ENCODE measurements at regions not wholly inside any gene's neighbourhood (a gene's known extent, or its start where the extent isn't known, plus 50 kb on each side); places are given as distances from the start of the nearest gene placed in this dataset.
A peak's percentile ranks its signal among the peaks of the same experiment; 100 is the strongest.

DNA sequence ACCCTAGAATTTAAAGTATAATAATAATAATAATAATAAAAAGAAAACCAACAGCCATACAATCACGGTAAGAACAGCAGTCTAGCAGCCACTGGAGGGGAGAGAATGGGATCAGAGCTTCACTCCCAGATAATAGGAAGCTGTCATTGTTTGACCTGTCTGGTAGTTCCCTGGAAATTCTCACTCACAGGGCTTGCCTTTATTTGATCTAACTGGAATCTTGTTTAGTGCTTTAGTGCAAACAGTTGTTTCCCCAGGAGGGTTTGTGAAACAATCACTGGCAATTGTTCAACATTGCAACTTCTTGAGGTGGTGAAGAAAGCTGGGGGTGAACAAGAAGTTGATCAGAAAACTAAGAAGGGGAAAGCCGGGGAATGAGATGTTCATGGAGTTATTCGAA lies 68.7 kb upstream of the PTCSC3 start:
- Mint-ChIP-seq H3K4me3 (ENCODE audit: unreplicated experiment) (no peak overlapping the region), H3K27me3 (ENCODE audit: low read depth) (peaks cover 39% of the 10 kb centered on the region), H3K27ac (ENCODE audit: unreplicated experiment) (no peak overlapping the region), H3K36me3 (ENCODE audit: low read depth) (no peaks in the 10 kb centered on the region), H3K4me1 (ENCODE audit: low read depth) (no peaks in the 10 kb centered on the region), H3K9me3 (ENCODE audit: low read depth) (no peaks in the 10 kb centered on the region)
- TF ChIP-seq, protein P1, sequence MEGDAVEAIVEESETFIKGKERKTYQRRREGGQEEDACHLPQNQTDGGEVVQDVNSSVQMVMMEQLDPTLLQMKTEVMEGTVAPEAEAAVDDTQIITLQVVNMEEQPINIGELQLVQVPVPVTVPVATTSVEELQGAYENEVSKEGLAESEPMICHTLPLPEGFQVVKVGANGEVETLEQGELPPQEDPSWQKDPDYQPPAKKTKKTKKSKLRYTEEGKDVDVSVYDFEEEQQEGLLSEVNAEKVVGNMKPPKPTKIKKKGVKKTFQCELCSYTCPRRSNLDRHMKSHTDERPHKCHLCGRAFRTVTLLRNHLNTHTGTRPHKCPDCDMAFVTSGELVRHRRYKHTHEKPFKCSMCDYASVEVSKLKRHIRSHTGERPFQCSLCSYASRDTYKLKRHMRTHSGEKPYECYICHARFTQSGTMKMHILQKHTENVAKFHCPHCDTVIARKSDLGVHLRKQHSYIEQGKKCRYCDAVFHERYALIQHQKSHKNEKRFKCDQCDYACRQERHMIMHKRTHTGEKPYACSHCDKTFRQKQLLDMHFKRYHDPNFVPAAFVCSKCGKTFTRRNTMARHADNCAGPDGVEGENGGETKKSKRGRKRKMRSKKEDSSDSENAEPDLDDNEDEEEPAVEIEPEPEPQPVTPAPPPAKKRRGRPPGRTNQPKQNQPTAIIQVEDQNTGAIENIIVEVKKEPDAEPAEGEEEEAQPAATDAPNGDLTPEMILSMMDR (IDR thresholded peaks at IDR 0.05) = no peak
- DNase-seq (ENCODE audit: low spot score) = no peak

DNA sequence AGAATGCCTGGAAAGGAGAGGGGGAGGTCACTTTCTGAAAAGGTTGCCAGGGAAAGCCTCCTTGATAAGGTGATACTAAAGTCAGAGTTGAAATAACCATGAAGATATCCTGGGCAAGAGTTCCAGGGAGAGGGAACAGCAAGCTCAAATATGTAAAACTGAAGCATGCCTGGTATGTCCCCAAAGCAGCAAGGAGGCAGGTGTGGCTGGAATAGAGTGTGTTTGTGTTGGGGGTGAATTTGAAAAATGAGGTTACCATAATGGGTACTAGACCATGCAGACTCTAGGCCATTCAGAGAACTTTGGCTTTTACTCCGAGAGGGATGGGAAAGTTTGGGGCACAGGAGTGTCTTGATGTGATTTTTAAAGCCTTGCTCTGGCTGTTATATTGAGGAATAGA lies 66.7 kb upstream of the PTCSC3 start:
- Mint-ChIP-seq H3K4me3 (ENCODE audit: unreplicated experiment) (no peak overlapping the region), H3K36me3 (ENCODE audit: low read depth) (no peaks in the 10 kb centered on the region), H3K4me1 (ENCODE audit: low read depth) (peaks cover 3% of the 10 kb centered on the region), H3K27ac (ENCODE audit: unreplicated experiment) (no peak overlapping the region), H3K27me3 (ENCODE audit: low read depth) (peaks cover 39% of the 10 kb centered on the region), H3K9me3 (ENCODE audit: low read depth) (no peaks in the 10 kb centered on the region)
- no peak for DNase-seq (ENCODE audit: low spot score)
- TF ChIP-seq, protein P1 (IDR thresholded peaks at IDR 0.05) = no peak

DNA sequence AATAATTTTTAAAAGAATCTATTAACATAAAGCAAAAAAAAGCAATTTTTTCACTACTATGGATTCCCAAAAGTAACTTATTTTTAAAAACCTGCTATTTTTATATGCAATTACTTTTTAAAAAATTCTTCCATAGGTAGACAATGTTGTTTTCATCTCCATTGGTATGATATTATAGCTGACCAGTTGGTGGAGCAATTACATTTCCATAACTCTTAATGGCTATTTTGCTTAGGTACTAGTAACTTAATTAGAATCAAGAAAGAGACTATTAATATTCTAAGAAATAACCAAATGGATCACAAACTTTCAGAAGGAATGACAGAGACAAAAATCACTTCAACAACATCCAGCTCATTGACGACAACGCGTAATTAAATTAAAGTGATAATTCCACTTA lies 64.7 kb upstream of the PTCSC3 start:
- DNase-seq (ENCODE audit: low spot score) = no peak
- TF ChIP-seq, protein P1 (IDR thresholded peaks at IDR 0.05) = peak; percentile 58
- no peaks in the 10 kb centered on the region for H3K9me3 Mint-ChIP-seq (ENCODE audit: low read depth)
- H3K36me3 Mint-ChIP-seq (ENCODE audit: low read depth) = no peaks in the 10 kb centered on the region
- H3K4me3 Mint-ChIP-seq (ENCODE audit: unreplicated experiment) = no peak overlapping the region
- H3K4me1 Mint-ChIP-seq (ENCODE audit: low read depth) = peaks cover 3% of the 10 kb centered on the region
- H3K27ac Mint-ChIP-seq (ENCODE audit: unreplicated experiment) = no peak overlapping the region
- H3K27me3 Mint-ChIP-seq (ENCODE audit: low read depth) = peaks cover 28% of the 10 kb centered on the region

DNA sequence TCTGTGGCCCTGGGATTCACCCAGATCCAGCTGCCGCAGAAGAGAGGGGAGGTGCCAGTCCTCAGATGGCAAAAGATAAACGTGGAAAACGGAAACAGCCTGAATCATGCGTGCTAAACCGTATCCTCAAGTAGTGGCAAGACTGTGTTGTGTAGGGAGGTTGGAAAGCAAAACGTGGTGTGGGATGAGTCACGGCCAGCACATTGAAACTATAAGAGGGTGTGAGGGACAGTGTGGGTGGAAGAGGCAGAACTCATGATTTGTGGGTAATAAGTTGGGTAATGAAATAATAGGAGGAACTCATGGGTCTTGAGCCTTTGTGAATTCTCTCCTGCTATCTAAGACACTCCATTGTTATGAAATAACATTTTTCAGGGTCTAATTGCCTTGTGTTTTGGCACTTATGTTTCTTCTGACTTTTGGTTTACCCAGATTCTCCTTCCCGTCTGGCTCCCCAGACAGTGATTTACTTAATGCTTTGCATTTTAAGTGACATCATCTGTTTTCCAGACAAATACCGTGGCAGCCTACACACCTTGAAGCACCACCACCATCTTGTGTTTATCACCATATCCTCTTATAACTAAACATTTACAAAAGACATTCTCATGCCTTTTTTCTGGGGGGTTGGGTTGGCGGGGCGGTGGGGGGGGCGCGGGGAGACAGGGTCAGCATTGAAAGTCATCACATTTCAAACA lies 62.3 kb upstream of the PTCSC3 start:
- H3K27ac Mint-ChIP-seq (ENCODE audit: unreplicated experiment) = no peak overlapping the region
- no peaks in the 10 kb centered on the region for H3K9me3 Mint-ChIP-seq (ENCODE audit: low read depth)
- no peak overlapping the region for H3K4me3 Mint-ChIP-seq (ENCODE audit: unreplicated experiment)
- peaks cover 3% of the 10 kb centered on the region for H3K4me1 Mint-ChIP-seq (ENCODE audit: low read depth)
- H3K36me3 Mint-ChIP-seq (ENCODE audit: low read depth) = no peaks in the 10 kb centered on the region
- TF ChIP-seq, protein P1 (IDR thresholded peaks at IDR 0.05) = no peak
- no peak for DNase-seq (ENCODE audit: low spot score)
- peaks cover 27% of the 10 kb centered on the region for H3K27me3 Mint-ChIP-seq (ENCODE audit: low read depth)

DNA sequence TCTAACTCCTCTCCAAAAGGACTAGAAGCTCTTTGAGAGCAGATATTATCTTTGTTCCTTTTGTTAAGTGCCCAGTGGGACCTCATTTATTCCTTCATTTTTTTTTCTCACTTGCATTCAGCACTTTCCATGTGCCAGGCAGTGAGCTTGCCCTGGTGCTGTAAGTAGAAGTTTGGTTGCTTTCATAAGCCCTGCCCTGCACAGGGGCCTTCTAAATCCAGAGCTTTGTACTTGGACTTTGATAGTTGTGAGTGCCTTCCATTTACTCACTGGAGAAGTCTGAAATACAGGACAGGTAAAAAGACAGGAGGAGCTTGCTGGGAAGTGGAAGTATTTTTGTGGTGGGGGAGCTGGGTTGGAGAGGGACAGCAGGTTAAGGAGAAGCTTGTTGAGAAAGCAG lies 56.7 kb upstream of the PTCSC3 start:
- no peaks in the 10 kb centered on the region for H3K9me3 Mint-ChIP-seq (ENCODE audit: low read depth)
- H3K27me3 Mint-ChIP-seq (ENCODE audit: low read depth) = peaks cover 24% of the 10 kb centered on the region
- no peak overlapping the region for H3K27ac Mint-ChIP-seq (ENCODE audit: unreplicated experiment)
- H3K4me1 Mint-ChIP-seq (ENCODE audit: low read depth) = peaks cover 5% of the 10 kb centered on the region
- TF ChIP-seq, protein P1 (IDR thresholded peaks at IDR 0.05) = no peak
- H3K36me3 Mint-ChIP-seq (ENCODE audit: low read depth) = no peaks in the 10 kb centered on the region
- no peak for DNase-seq (ENCODE audit: low spot score)
- H3K4me3 Mint-ChIP-seq (ENCODE audit: unreplicated experiment) = no peak overlapping the region
